Endothelial cell of umbilical vein (primary cell): ENCODE measurements at regions not wholly inside any gene's neighbourhood (a gene's known extent, or its start where the extent isn't known, plus 50 kb on each side); places are given as distances from the start of the nearest gene placed in this dataset.

Source experiments
- CTCF ChIP-seq, 2 donors: IDR thresholded peaks; 1 replicate in 1 of 2; 2 replicates in 1 of 2; pipeline ENCODE4 v1.5.1; 2011; ENCODE audit warnings: low read length in 2 of 2, mild to moderate bottlenecking in 2 of 2, moderate library complexity in 2 of 2, control low read depth in 1 of 2, inconsistent platforms in 1 of 2, low read depth in 1 of 2; ENCODE audit not compliant: insufficient read depth in 1 of 2; ENCODE audit errors: extremely low read depth in 1 of 2
- POLR2A ChIP-seq: IDR thresholded peaks from 2 replicates; pipeline ENCODE4 v1.6.1; 2012; ENCODE audit warnings: low read depth, mild to moderate bottlenecking, control low read depth, low read length

DNA sequence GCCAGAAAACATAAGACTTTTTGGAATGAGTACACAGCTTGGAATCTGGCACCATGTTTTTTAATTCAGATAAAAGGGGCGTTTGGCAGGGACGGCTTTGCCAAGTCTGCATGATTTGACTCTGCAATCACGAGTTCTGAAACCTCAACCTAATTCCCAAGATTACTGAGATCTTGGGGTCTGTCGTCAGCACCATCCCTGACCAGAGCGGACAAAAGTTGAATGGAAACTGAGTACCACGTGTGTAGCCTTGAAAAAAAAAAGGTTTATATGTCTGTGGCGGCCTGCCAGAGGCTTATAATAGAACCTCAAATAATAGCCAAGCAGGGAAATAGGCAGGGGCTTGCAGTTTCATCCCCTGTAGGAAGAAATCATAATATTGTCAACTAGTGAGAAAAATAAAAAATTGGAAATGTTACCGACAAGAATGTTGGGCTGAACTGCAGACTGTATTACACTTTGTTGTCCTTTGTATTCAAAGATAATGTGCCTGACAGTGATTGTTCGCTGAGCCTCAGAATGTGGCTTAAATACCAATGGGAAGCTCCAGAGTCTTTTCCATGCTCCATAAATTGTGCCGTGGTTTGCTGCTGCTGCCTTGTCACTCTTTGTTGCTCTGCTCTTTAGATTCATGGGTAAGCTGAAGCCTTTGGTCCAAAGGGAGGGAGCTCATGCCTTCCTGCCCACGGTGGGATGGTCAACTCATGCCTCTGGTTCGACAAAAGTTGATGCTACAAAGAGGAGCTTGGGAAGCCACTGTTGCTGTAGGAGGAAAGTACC lies 118.8 kb upstream of the ARID1B start:
- TF ChIP-seq CTCF (IDR thresholded peaks at IDR 0.05; ENCODE audit: extremely low read depth in 1 of 2, insufficient read depth in 1 of 2, low read depth in 1 of 2, low read length in 2 of 2) (no peak), POLR2A (no peak)
